ENCODE measurements at regions not wholly inside any gene's neighbourhood (a gene's known extent, or its start where the extent isn't known, plus 50 kb on each side); places are given as distances from the start of the nearest gene placed in this dataset.

DNA sequence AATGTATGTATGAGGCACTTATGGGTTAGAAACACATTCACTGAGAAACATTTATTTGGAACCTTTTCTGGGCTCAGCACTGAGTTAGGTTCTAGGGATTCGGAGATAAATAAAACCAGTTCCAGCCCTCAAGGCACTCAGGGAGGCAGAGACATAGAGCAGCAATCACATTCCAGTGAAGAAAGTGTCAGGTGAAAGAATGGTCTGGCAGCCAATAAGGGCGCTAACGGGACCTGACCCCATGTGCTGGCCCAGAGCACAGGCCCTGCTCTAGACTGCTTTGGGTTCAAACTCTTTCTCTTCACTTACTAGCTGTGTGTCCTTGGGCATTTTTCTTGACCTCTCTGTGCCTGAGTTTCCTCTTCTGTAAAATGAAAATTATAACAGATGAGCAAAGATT lies 146.0 kb upstream of the SYT13 start:
- TF ChIP-seq, protein P1, sequence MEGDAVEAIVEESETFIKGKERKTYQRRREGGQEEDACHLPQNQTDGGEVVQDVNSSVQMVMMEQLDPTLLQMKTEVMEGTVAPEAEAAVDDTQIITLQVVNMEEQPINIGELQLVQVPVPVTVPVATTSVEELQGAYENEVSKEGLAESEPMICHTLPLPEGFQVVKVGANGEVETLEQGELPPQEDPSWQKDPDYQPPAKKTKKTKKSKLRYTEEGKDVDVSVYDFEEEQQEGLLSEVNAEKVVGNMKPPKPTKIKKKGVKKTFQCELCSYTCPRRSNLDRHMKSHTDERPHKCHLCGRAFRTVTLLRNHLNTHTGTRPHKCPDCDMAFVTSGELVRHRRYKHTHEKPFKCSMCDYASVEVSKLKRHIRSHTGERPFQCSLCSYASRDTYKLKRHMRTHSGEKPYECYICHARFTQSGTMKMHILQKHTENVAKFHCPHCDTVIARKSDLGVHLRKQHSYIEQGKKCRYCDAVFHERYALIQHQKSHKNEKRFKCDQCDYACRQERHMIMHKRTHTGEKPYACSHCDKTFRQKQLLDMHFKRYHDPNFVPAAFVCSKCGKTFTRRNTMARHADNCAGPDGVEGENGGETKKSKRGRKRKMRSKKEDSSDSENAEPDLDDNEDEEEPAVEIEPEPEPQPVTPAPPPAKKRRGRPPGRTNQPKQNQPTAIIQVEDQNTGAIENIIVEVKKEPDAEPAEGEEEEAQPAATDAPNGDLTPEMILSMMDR (IDR thresholded peaks at IDR 0.05), result no peak
- no peak for TF ChIP-seq POLR2A (IDR thresholded peaks at IDR 0.05)

All from heart left ventricle (tissue), 13 donors.